AG04450 (cell line): ENCODE measurements at regions not wholly inside any gene's neighbourhood (a gene's known extent, or its start where the extent isn't known, plus 50 kb on each side); places are given as distances from the start of the nearest gene placed in this dataset.

Source experiments
- CTCF ChIA-PET: fragments of 300-600, 350-600 bp; formaldehyde crosslinking; extraction: SDS; loops from one replicate; lab custom pipeline; 2022; ENCODE audit warnings: antibody characterized with exemption, inconsistent platforms; lab: Charles Lee
- POLR2A ChIA-PET: fragments of 350-600 bp; formaldehyde crosslinking; extraction: SDS; loops from one replicate; lab custom pipeline; 2021; ENCODE audit warnings: antibody characterized with exemption, inconsistent platforms; lab: Yijun Ruan, JAX
- DNase-seq: peaks from one replicate; pipeline ENCODE4 v3.0.0-alpha.2; 2011; ENCODE audit warnings: low read depth, low spot score
- H3K27ac ChIP-seq: one replicate; pipeline ENCODE4 v1.5.1; 2012; ENCODE audit warnings: low read depth, low read length, control low read depth
- H3K27me3 ChIP-seq: one replicate; pipeline ENCODE4 v1.6.0; 2012; ENCODE audit warnings: low read length; ENCODE audit not compliant: control insufficient read depth, insufficient read depth
- H3K4me3 ChIP-seq: 2 replicates; pipeline ENCODE4 v1.5.1; 2011; ENCODE audit warnings: mild to moderate bottlenecking, low read depth, low read length, control low read depth
- H3K9me3 ChIP-seq: 2 replicates; pipeline ENCODE4 v1.5.1; 2012; ENCODE audit warnings: low read length; ENCODE audit not compliant: control insufficient read depth, insufficient read depth
- TF ChIP-seq, protein P1 (sequence below): IDR thresholded peaks from 2 replicates; pipeline ENCODE4 v1.5.1; 2011; ENCODE audit warnings: low read depth, low read length, control low read depth, inconsistent platforms

DNA sequence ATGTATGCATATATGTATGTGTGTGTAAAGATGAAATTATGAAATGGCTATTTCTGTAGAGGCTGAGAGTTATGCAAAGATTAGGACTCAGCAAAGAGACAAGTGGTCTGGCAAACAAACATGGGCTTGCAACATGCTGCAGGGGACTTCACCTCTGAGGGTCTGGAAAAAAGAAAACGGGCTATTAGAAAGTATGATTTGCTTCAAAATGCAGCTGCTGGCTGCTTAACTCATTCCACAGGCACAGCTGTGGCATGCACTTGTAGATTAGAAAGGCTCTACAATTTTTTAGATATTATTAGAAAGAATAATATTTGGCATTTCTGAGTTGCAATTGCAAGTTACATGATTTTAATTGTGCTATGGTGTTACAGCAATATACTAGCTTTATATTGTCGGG is 90.4 kb downstream of the ADAMTS1 start:
- Histone ChIP-seq H3K27ac (no peak overlapping the region), H3K9me3 (no peaks in the 10 kb centered on the region), H3K27me3 (no peaks in the 10 kb centered on the region), H3K4me3 (no peak overlapping the region)
- ChIA-PET POLR2A (no interaction called here), CTCF (interaction anchor here (1.8 kb wide), 1 partner anchor 37 kb away, joined by 9 read pairs; no protein-coding TSS in a partner anchor)
- TF ChIP-seq, protein P1, sequence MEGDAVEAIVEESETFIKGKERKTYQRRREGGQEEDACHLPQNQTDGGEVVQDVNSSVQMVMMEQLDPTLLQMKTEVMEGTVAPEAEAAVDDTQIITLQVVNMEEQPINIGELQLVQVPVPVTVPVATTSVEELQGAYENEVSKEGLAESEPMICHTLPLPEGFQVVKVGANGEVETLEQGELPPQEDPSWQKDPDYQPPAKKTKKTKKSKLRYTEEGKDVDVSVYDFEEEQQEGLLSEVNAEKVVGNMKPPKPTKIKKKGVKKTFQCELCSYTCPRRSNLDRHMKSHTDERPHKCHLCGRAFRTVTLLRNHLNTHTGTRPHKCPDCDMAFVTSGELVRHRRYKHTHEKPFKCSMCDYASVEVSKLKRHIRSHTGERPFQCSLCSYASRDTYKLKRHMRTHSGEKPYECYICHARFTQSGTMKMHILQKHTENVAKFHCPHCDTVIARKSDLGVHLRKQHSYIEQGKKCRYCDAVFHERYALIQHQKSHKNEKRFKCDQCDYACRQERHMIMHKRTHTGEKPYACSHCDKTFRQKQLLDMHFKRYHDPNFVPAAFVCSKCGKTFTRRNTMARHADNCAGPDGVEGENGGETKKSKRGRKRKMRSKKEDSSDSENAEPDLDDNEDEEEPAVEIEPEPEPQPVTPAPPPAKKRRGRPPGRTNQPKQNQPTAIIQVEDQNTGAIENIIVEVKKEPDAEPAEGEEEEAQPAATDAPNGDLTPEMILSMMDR: no peak
- DNase-seq: no peak

GRCh38 chr21:26753822-26754221 is 91.4 kb downstream of the ADAMTS1 start:
- CTCF ChIA-PET: interaction anchor here (1.2 kb wide), 1 partner anchor 1583 kb away, joined by 3 read pairs; no protein-coding TSS in a partner anchor

DNA sequence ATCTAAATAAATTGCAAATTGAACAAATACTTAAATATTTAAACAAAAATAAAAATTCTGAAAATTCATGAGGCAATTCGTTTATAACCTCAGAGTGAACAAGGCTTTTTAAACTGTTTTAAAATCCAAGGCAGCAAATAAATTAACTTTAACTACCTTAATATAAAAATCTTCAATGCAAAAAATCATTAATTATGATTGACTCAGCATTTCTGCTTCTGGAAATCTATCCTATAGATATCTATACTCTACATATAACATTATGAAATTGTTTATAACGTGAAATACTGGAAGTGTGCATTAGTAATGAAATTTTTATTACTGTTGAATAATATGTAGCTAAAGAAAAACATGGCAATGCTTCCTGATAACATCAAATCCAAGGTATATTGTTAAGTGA is 92.4 kb downstream of the ADAMTS1 start:
- Histone ChIP-seq H3K27ac (no peak overlapping the region), H3K9me3 (no peaks in the 10 kb centered on the region), H3K27me3 (no peaks in the 10 kb centered on the region), H3K4me3 (no peak overlapping the region)
- CTCF ChIA-PET: interaction anchor here (1.1 to 1.2 kb wide), 2 partner anchors 35 to 1584 kb away, joined by 3 read pairs; no protein-coding TSS in a partner anchor
- TF ChIP-seq, protein P1: no peak
- no peak for DNase-seq
- POLR2A ChIA-PET: no interaction called here

More at GRCh38 chr21:26753822-26754221, 91.4 kb downstream of the ADAMTS1 start:
- Histone ChIP-seq H3K4me3 (no peak overlapping the region), H3K9me3 (no peaks in the 10 kb centered on the region), H3K27me3 (no peaks in the 10 kb centered on the region), H3K27ac (no peak overlapping the region)
- TF ChIP-seq, protein P1: no peak
- POLR2A ChIA-PET: no interaction called here
- no peak for DNase-seq

- ChIA-PET CTCF (interaction anchor here (1.3 kb wide), 1 partner anchor 19 kb away, joined by 6 read pairs; no protein-coding TSS in a partner anchor), POLR2A (no interaction called here)
- no peak overlapping the region for H3K27ac ChIP-seq
- TF ChIP-seq, protein P1: no peak
- no peak for DNase-seq
- H3K4me3 ChIP-seq: no peak overlapping the region
- H3K9me3 ChIP-seq: no peaks in the 10 kb centered on the region
- H3K27me3 ChIP-seq: no peaks in the 10 kb centered on the region
Measured at GRCh38 chr21:26751305-26751704, 93.9 kb downstream of the ADAMTS1 start.

- ChIA-PET POLR2A (no interaction called here), CTCF (no interaction called here)
- Histone ChIP-seq H3K27me3 (no peaks in the 10 kb centered on the region), H3K9me3 (no peaks in the 10 kb centered on the region), H3K4me3 (no peak overlapping the region), H3K27ac (no peak overlapping the region)
- DNase-seq: no peak
- TF ChIP-seq, protein P1: no peak
Measured at GRCh38 chr21:26748066-26748465, 97.1 kb downstream of the ADAMTS1 start.
